Thyroid gland (tissue), 4 donors: ENCODE measurements at regions not wholly inside any gene's neighbourhood (a gene's known extent, or its start where the extent isn't known, plus 50 kb on each side); places are given as distances from the start of the nearest gene placed in this dataset.
"Not testable (repeated sequence)": the region's sequence is repeated elsewhere in the genome, so short reads cannot be mapped to it uniquely, and the experiment has no call there.

Experiments used
- DNase-seq, 2 donors: peaks; one replicate each; pipeline ENCODE4 v3.0.0-alpha.2; 2019
- H3K27ac ChIP-seq, 3 donors: fragments of 200-600 bp; sonication (generic); 1 replicate in 2 of 3; 2 replicates in 1 of 3; pipeline ENCODE4 v1.5.1; 2016 to 2019; ENCODE audit warnings: mild to moderate bottlenecking in 1 of 3, moderate library complexity in 1 of 3
- H3K27me3 ChIP-seq: fragments of 200-600 bp; sonication (generic); one replicate; pipeline ENCODE4 v1.5.1; 2019
- H3K36me3 ChIP-seq, 2 donors: fragments of 200-600 bp; sonication (generic); one replicate each; pipeline ENCODE4 v1.5.1; 2016 to 2019
- H3K4me1 ChIP-seq, 2 donors: fragments of 200-600 bp; sonication (generic); one replicate each; pipeline ENCODE4 v1.5.1; 2017 to 2019
- H3K4me3 ChIP-seq, 3 donors: fragments of 200-600 bp; sonication (generic); replicated peaks in 1 of 3; 1 replicate in 2 of 3; 2 replicates in 1 of 3; pipeline ENCODE4 v1.5.1; 2016; ENCODE audit warnings: mild to moderate bottlenecking in 1 of 3
- H3K9me3 ChIP-seq: fragments of 200-600 bp; sonication (generic); one replicate; pipeline ENCODE4 v1.5.1; 2017
- CTCF ChIP-seq, 6 experiments: fragments of 200-600 bp in 3 of 6; fragments of 450-650 bp in 3 of 6; sonication (generic) in 3 of 6; IDR thresholded peaks; one replicate each; pipeline ENCODE4 v1.5.1; 2016 to 2019; ENCODE audit warnings: antibody characterized with exemption in 6 of 6, mild to moderate bottlenecking in 2 of 6, inconsistent platforms in 1 of 6, moderate library complexity in 1 of 6
- POLR2A ChIP-seq, 2 donors: fragments of 450-650 bp; IDR thresholded peaks; one replicate each; pipeline ENCODE4 v1.6.1; 2017; ENCODE audit warnings: antibody characterized with exemption in 2 of 2, mild to moderate bottlenecking in 2 of 2, moderate library complexity in 1 of 2
- WGBS, 2 donors: methylation state at CpG; one replicate each; pipeline ENCODE4 v1.1.5; 2017; 5-methylcytosine and 5-hydroxymethylcytosine counted together
- intact Hi-C: fragments of 100-400 bp; cut with DNase I; formaldehyde crosslinking; loops from one replicate; pipeline ENCODE4 v1.15.1; 2023

GRCh38 chr7:119010635-119011034, 786.1 kb downstream of the ANKRD7 start:
- DNase-seq: no peak
- H3K4me1 ChIP-seq: no peaks in the 10 kb centered on the region
- H3K9me3 ChIP-seq: no peaks in the 10 kb centered on the region
- no peak overlapping the region for H3K27ac ChIP-seq
- H3K36me3 ChIP-seq: no peaks in the 10 kb centered on the region
- intact Hi-C loops: no loop called here
- 77 to 79% methylated on average over 1 of the region's 1 CpG for WGBS, 2 donors
- H3K4me3 ChIP-seq: no peak overlapping the region
- no peak for TF ChIP-seq POLR2A (IDR thresholded peaks at IDR 0.05)
- TF ChIP-seq CTCF (IDR thresholded peaks at IDR 0.05): no peak
- no peaks in the 10 kb centered on the region for H3K27me3 ChIP-seq

DNA sequence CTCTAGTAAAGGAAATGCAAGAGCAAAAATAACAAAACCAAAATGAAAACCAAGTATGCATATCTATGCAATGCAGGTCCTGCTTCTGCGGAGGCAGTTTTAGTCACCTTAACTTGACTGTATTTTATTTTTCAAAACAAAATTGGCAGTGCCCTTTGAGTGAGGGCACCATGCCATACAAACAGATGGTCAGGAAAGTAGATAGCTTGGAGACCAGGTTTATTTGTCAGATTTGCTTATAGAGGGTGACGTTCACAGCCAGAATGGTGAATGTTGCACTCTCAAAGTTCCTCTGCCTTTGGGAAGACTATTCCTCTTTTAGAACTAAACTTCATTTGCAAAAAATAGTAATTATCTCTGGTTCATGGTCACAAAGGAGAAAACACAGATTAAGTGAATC, 801.9 kb downstream of the ANKRD7 start:
- intact Hi-C loops: no loop called here
- Histone ChIP-seq H3K27ac (no peak overlapping the region), H3K27me3 (no peaks in the 10 kb centered on the region), H3K36me3 (no peaks in the 10 kb centered on the region), H3K4me1 (no peaks in the 10 kb centered on the region), H3K9me3 (no peaks in the 10 kb centered on the region), H3K4me3 (no peak overlapping the region)
- DNase-seq: no peak
- TF ChIP-seq POLR2A (IDR thresholded peaks at IDR 0.05): no peak
- TF ChIP-seq CTCF (IDR thresholded peaks at IDR 0.05): no peak
- WGBS, 2 donors: 85 to 94% methylated on average over 2 of the region's 2 CpGs

DNA sequence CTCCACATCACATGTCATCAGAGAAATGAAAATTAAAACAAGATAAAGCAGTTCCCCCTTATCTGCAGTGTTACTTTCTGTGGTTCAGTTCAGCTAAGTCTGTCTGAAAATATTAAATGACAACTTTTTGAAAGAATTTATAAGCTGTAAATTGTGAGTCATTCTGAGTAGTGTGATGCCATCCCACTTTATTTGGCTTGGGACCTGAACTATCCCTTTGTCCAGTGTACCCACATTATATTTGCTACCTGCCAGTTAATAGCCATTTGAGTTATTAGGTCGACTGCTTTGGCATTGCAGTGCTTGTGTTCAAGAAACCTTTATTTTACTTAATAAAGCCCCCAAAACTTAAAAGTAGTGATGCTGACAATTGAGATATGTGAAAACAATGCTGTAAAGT, 804.2 kb downstream of the ANKRD7 start:
- Histone ChIP-seq H3K27me3 (no peaks in the 10 kb centered on the region), H3K4me1 (no peaks in the 10 kb centered on the region), H3K36me3 (no peaks in the 10 kb centered on the region), H3K9me3 (no peaks in the 10 kb centered on the region), H3K4me3 (no peak overlapping the region), H3K27ac (no peak overlapping the region)
- intact Hi-C loops: no loop called here
- TF ChIP-seq CTCF (IDR thresholded peaks at IDR 0.05) (no peak), POLR2A (IDR thresholded peaks at IDR 0.05) (no peak)
- WGBS, 2 donors: 45 to 59% methylated on average over 1 of the region's 1 CpG
- DNase-seq: no peak

GRCh38 chr7:119032136-119032535, 807.6 kb downstream of the ANKRD7 start:
- 94 to 95% methylated on average over 4 of the region's 4 CpGs for WGBS, 2 donors
- H3K27me3 ChIP-seq, intact Hi-C loops: not testable (repeated sequence)

GRCh38 chr7:119033641-119034040, 809.1 kb downstream of the ANKRD7 start:
- no peak for DNase-seq
- Histone ChIP-seq H3K36me3 (no peaks in the 10 kb centered on the region), H3K27me3 (no peaks in the 10 kb centered on the region), H3K4me3 (no peak overlapping the region), H3K4me1 (no peaks in the 10 kb centered on the region), H3K27ac (no peak overlapping the region), H3K9me3 (no peaks in the 10 kb centered on the region)
- intact Hi-C loops: no loop called here
- TF ChIP-seq POLR2A (IDR thresholded peaks at IDR 0.05) (no peak), CTCF (IDR thresholded peaks at IDR 0.05) (no peak)
- WGBS, 2 donors: 67 to 68% methylated on average over 3 of the region's 3 CpGs

More at GRCh38 chr7:119032136-119032535, 807.6 kb downstream of the ANKRD7 start:
- H3K4me3 ChIP-seq, H3K27ac ChIP-seq, DNase-seq, H3K36me3 ChIP-seq, H3K4me1 ChIP-seq, H3K9me3 ChIP-seq: not testable (repeated sequence)

- no peaks in the 10 kb centered on the region for H3K36me3 ChIP-seq
- H3K27ac ChIP-seq: no peak overlapping the region
- H3K4me1 ChIP-seq: no peaks in the 10 kb centered on the region
- H3K4me3 ChIP-seq: no peak overlapping the region
- TF ChIP-seq CTCF (IDR thresholded peaks at IDR 0.05) (no peak), POLR2A (IDR thresholded peaks at IDR 0.05) (no peak)
- no peak for DNase-seq
- H3K27me3 ChIP-seq: no peaks in the 10 kb centered on the region
- no peaks in the 10 kb centered on the region for H3K9me3 ChIP-seq
- 67 to 75% methylated on average over 2 of the region's 2 CpGs for WGBS, 2 donors
- intact Hi-C loops: no loop called here
These were observed 813.4 kb downstream of the ANKRD7 start for GRCh38 chr7:119037941-119038340.
